ENCODE measurements at regions not wholly inside any gene's neighbourhood (a gene's known extent, or its start where the extent isn't known, plus 50 kb on each side); places are given as distances from the start of the nearest gene placed in this dataset.
A peak's percentile ranks its signal among the peaks of the same experiment; 100 is the strongest.

DNA sequence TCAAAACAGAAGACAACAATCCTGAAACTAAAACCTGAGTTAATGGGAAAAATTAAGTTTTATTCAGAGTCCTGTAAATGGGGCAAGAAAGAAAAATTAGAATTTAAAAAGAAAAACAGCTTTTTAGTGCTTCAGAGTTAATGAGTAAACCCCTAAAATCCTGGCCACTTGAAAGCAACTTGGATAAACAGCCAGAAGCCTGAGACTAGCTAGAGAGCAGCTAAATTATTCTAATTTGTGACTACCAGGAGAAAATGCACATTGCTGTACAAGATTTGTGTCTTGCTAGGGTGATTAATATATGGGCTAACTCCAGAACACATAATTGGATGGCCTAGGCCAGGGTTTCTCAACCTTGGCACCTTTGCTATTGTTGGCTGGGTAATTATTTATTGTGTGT is 62.4 kb upstream of the ARG1 start:
- no TSS peak for BruUV-seq (replicated peaks)
- intact Hi-C loops (cut with micrococcal nuclease): no loop called here
- ChIA-PET CTCF (interaction anchor here (0.6 to 1.3 kb wide), 3 partner anchors 10 to 408 kb away, joined by 3 to 5 read pairs (median 4); partner anchors contain the start of gene MED23), POLR2A (no interaction called here)
- TF ChIP-seq, protein P1, sequence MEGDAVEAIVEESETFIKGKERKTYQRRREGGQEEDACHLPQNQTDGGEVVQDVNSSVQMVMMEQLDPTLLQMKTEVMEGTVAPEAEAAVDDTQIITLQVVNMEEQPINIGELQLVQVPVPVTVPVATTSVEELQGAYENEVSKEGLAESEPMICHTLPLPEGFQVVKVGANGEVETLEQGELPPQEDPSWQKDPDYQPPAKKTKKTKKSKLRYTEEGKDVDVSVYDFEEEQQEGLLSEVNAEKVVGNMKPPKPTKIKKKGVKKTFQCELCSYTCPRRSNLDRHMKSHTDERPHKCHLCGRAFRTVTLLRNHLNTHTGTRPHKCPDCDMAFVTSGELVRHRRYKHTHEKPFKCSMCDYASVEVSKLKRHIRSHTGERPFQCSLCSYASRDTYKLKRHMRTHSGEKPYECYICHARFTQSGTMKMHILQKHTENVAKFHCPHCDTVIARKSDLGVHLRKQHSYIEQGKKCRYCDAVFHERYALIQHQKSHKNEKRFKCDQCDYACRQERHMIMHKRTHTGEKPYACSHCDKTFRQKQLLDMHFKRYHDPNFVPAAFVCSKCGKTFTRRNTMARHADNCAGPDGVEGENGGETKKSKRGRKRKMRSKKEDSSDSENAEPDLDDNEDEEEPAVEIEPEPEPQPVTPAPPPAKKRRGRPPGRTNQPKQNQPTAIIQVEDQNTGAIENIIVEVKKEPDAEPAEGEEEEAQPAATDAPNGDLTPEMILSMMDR (IDR thresholded peaks at IDR 0.05; ENCODE audit: unreplicated experiment): no peak
- DNase-seq (ENCODE audit: unreplicated experiment): no peak
- no peaks in the 10 kb centered on the region for H3K36me3 Mint-ChIP-seq (ENCODE audit: insufficient read depth, unreplicated experiment)
- H3K27ac Mint-ChIP-seq (ENCODE audit: low read depth, unreplicated experiment): no peak overlapping the region
- H3K4me3 Mint-ChIP-seq (ENCODE audit: unreplicated experiment): no peak overlapping the region
- no peaks in the 10 kb centered on the region for H3K9me3 Mint-ChIP-seq (ENCODE audit: unreplicated experiment)
- no peaks in the 10 kb centered on the region for H3K4me1 Mint-ChIP-seq (ENCODE audit: insufficient read depth, unreplicated experiment)
- H3K27me3 Mint-ChIP-seq (ENCODE audit: insufficient read depth, unreplicated experiment): no peaks in the 10 kb centered on the region

DNA sequence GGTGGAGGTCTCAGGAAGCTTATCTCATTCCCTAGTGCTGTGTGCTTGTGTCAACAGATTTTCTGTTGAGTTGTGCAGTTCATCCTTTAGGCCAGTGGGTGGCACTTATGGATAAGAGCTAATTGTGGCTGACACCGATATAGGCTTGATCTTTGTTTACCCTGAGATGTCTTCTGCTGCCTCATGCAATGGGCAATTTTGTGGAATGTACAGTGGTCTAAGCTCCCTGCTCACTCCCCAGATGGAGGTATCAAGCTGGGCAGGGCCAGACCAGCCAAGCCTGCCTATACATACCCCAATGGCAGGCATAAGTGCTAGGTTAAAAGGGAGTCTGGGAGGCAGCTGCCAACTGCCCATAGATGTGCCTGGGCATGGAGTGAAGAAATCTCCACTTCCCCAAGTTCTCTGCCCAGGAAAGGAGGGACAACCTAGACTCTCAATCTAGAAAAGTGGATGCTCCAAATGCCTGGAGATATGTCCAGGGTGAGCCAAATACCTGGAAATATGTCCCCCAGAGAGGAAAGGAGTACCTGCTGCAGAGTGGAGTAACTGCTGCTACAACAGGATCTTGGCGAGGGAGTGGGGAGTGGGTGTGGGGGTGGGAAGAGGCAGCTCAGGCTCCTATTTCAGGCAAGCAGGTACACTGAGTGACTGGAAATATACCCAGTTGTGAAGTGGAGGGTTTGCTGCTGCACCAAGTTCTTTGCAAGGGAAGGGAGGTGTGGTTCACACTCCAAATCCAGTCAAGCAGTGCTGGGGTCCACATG is 53.2 kb upstream of the ARG1 start:
- no peaks in the 10 kb centered on the region for H3K9me3 Mint-ChIP-seq (ENCODE audit: unreplicated experiment)
- CTCF ChIA-PET: interaction anchor here (0.6 to 3.2 kb wide), 21 partner anchors 11 to 635 kb away, joined by 3 to 31 read pairs (median 4); partner anchors contain the start of gene MED23
- no peaks in the 10 kb centered on the region for H3K36me3 Mint-ChIP-seq (ENCODE audit: insufficient read depth, unreplicated experiment)
- no peaks in the 10 kb centered on the region for H3K27me3 Mint-ChIP-seq (ENCODE audit: insufficient read depth, unreplicated experiment)
- no peak overlapping the region for H3K4me3 Mint-ChIP-seq (ENCODE audit: unreplicated experiment)
- BruUV-seq (replicated peaks): no TSS peak
- no peaks in the 10 kb centered on the region for H3K4me1 Mint-ChIP-seq (ENCODE audit: insufficient read depth, unreplicated experiment)
- POLR2A ChIA-PET: no interaction called here
- TF ChIP-seq, protein P1 (IDR thresholded peaks at IDR 0.05; ENCODE audit: unreplicated experiment): peak; percentile 46
- no peak overlapping the region for H3K27ac Mint-ChIP-seq (ENCODE audit: low read depth, unreplicated experiment)
- intact Hi-C loops (cut with micrococcal nuclease): no loop called here
- peak; percentile 58 for DNase-seq (ENCODE audit: unreplicated experiment)
